Cardiac fibroblast (primary cell): ENCODE measurements at regions not wholly inside any gene's neighbourhood (a gene's known extent, or its start where the extent isn't known, plus 50 kb on each side); places are given as distances from the start of the nearest gene placed in this dataset.

ENCODE experiments used
- DNase-seq, 2 donors: peaks; one replicate each; pipeline versions ENCODE4 v3.0.0 to v3.0.0-alpha.2; 2010; ENCODE audit warnings: low read depth in 2 of 2
- H3K4me3 ChIP-seq, 2 donors: replicated peaks in 1 of 2; 1 replicate in 1 of 2; 2 replicates in 1 of 2; pipeline ENCODE4 v1.5.1; 2011; ENCODE audit warnings: low read depth in 2 of 2, low read length in 2 of 2, mild to moderate bottlenecking in 2 of 2, moderate library complexity in 1 of 2
- CTCF ChIP-seq: IDR thresholded peaks from one replicate; pipeline ENCODE4 v1.5.1; 2011; ENCODE audit warnings: low read depth, mild to moderate bottlenecking, low read length, inconsistent platforms

GRCh38 chr10:28871665-28872064 is 194.3 kb downstream of the BAMBI start:
- no peak overlapping the region for H3K4me3 ChIP-seq
- DNase-seq: no peak
- TF ChIP-seq CTCF: no peak

GRCh38 chr10:28872587-28873165 is 195.4 kb downstream of the BAMBI start:
- DNase-seq: peak; percentile 18 to 80
- no peak overlapping the region for H3K4me3 ChIP-seq
- TF ChIP-seq CTCF: no peak

- no peak for DNase-seq
- H3K4me3 ChIP-seq: no peak overlapping the region
- TF ChIP-seq CTCF: no peak
These were observed 196.2 kb downstream of the BAMBI start for GRCh38 chr10:28873540-28873939.

GRCh38 chr10:28874210-28874609 is 196.9 kb downstream of the BAMBI start:
- DNase-seq: no peak
- no peak for TF ChIP-seq CTCF
- no peak overlapping the region for H3K4me3 ChIP-seq

GRCh38 chr10:28875549-28876081 is 198.3 kb downstream of the BAMBI start:
- DNase-seq: peak; percentile 46 to 64
- TF ChIP-seq CTCF: no peak
- H3K4me3 ChIP-seq: no peak overlapping the region

GRCh38 chr10:28878236-28878970 is 201.1 kb downstream of the BAMBI start:
- no peak for DNase-seq
- no peak for TF ChIP-seq CTCF
- no peak overlapping the region for H3K4me3 ChIP-seq
